ENCODE measurements at regions not wholly inside any gene's neighbourhood (a gene's known extent, or its start where the extent isn't known, plus 50 kb on each side); places are given as distances from the start of the nearest gene placed in this dataset.

DNA sequence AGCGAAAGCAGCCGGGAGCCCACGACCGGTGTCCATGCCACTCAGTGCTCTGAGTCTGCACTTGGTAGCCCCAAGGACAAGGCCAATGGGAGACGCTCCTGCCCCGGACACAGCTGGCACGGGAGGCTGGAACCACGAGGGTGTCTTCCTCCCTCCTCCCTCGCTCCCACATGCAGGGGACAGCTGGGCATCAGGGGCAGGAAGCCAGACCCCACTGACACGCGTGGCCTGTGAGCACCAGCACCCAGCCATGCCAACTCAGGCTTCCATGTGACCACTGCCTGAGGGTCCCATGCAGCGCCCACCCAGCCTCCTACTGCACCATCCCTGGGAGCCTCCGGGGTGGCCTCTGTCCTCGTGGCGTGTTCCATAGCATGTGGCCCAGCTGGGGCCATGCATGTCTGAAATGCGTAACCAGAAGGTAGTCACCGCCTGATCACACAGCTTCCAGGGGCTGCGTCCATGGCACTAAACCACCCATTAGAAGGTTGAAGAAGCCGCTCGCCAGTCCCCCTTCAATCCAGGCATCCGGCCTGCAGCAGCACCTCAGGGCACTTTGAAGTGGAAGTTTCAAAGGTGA lies 323.2 kb upstream of the SALL3 start:
- TF ChIP-seq, protein P1, sequence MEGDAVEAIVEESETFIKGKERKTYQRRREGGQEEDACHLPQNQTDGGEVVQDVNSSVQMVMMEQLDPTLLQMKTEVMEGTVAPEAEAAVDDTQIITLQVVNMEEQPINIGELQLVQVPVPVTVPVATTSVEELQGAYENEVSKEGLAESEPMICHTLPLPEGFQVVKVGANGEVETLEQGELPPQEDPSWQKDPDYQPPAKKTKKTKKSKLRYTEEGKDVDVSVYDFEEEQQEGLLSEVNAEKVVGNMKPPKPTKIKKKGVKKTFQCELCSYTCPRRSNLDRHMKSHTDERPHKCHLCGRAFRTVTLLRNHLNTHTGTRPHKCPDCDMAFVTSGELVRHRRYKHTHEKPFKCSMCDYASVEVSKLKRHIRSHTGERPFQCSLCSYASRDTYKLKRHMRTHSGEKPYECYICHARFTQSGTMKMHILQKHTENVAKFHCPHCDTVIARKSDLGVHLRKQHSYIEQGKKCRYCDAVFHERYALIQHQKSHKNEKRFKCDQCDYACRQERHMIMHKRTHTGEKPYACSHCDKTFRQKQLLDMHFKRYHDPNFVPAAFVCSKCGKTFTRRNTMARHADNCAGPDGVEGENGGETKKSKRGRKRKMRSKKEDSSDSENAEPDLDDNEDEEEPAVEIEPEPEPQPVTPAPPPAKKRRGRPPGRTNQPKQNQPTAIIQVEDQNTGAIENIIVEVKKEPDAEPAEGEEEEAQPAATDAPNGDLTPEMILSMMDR (IDR thresholded peaks at IDR 0.05) = no peak
- TF ChIP-seq POLR2A (IDR thresholded peaks at IDR 0.05) = no peak
